AG04449 (cell line): ENCODE measurements at regions not wholly inside any gene's neighbourhood (a gene's known extent, or its start where the extent isn't known, plus 50 kb on each side); places are given as distances from the start of the nearest gene placed in this dataset.

Experiments
- CTCF ChIA-PET: fragments of 350-600 bp; formaldehyde crosslinking; extraction: SDS; loops from one replicate; lab custom pipeline; 2021; ENCODE audit warnings: antibody characterized with exemption; lab: Yijun Ruan, JAX
- POLR2A ChIA-PET: fragments of 400-600, 350-600 bp; formaldehyde crosslinking; extraction: SDS; loops from one replicate; lab custom pipeline; 2020; ENCODE audit warnings: antibody characterized with exemption, inconsistent platforms; lab: Yijun Ruan, JAX
- DNase-seq: peaks from one replicate; pipeline ENCODE4 v3.0.0-alpha.2; 2010; ENCODE audit warnings: low read depth, low spot score
- H3K4me3 ChIP-seq: 2 replicates; pipeline ENCODE4 v1.5.1; 2011; ENCODE audit warnings: low read depth, mild to moderate bottlenecking, control low read depth, low read length
- TF ChIP-seq, protein P1 (sequence below): IDR thresholded peaks from one replicate; pipeline ENCODE4 v1.5.1; 2011; ENCODE audit warnings: mild to moderate bottlenecking, moderate library complexity, low read length, control low read depth, inconsistent platforms; ENCODE audit not compliant: insufficient read depth; ENCODE audit errors: missing control alignments

DNA sequence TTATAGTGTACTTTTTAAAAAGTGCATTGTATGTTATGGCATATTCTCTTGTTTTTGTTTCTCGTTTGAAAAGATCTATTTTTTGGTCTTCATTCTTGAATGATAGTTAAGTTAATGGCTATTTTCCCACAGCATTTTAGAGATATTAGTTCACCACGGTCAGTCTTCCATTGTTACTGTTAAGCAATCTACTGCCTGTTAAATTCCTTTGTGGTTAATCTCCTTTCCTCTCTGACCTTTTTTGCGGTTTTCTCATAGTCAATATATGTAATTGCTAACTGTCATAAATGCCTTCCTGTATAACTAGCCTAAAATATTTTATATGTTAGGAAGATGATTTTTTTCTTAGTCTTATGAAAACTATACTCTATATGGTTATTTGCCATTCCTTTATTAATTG, 250.8 kb upstream of the FBXL7 start:
- POLR2A ChIA-PET, result no interaction called here
- CTCF ChIA-PET, result no interaction called here
- no peak overlapping the region for H3K4me3 ChIP-seq
- DNase-seq, result peak; percentile 61
- TF ChIP-seq, protein P1, sequence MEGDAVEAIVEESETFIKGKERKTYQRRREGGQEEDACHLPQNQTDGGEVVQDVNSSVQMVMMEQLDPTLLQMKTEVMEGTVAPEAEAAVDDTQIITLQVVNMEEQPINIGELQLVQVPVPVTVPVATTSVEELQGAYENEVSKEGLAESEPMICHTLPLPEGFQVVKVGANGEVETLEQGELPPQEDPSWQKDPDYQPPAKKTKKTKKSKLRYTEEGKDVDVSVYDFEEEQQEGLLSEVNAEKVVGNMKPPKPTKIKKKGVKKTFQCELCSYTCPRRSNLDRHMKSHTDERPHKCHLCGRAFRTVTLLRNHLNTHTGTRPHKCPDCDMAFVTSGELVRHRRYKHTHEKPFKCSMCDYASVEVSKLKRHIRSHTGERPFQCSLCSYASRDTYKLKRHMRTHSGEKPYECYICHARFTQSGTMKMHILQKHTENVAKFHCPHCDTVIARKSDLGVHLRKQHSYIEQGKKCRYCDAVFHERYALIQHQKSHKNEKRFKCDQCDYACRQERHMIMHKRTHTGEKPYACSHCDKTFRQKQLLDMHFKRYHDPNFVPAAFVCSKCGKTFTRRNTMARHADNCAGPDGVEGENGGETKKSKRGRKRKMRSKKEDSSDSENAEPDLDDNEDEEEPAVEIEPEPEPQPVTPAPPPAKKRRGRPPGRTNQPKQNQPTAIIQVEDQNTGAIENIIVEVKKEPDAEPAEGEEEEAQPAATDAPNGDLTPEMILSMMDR, result no peak

DNA sequence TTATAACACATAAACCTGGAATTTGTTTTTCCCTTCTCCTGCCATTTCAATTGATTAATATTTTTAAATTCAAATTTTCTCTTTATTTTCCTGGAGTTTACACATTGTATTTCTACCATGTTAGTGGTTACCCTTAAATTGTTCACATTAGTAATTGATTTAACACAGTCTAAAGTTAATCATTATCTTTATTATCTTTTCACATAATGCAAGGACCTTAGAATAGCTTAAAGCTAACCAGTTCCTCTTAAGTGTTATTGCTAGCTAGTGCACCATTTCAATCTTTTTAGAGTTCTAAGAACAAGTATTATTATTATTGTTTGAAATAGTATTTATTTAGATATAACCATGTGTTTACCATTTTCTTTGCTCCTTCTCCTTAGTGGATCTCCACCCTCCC, 251.2 kb upstream of the FBXL7 start:
- TF ChIP-seq, protein P1, result no peak
- ChIA-PET POLR2A (no interaction called here), CTCF (no interaction called here)
- no peak overlapping the region for H3K4me3 ChIP-seq
- no peak for DNase-seq

DNA sequence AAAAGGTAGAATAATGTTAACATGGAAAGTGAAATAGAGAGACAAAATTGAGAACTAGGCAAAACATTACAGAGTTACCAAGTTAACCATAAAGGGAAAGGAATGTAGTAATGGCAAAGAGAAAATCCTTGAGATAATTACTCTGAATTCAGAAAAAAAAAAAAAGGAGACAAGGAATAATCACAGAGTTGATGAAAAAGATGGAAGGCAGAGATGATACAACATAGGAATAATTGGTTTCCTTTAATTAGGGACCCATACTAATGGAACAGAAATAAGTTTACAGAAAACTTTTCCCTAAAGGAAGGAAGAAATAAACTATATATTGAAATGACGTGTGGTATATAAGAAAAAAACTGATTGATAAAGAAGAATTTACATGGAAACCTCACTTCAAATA, 254.1 kb upstream of the FBXL7 start:
- ChIA-PET POLR2A (no interaction called here), CTCF (no interaction called here)
- no peak for DNase-seq
- H3K4me3 ChIP-seq, result no peak overlapping the region
- TF ChIP-seq, protein P1, result no peak

DNA sequence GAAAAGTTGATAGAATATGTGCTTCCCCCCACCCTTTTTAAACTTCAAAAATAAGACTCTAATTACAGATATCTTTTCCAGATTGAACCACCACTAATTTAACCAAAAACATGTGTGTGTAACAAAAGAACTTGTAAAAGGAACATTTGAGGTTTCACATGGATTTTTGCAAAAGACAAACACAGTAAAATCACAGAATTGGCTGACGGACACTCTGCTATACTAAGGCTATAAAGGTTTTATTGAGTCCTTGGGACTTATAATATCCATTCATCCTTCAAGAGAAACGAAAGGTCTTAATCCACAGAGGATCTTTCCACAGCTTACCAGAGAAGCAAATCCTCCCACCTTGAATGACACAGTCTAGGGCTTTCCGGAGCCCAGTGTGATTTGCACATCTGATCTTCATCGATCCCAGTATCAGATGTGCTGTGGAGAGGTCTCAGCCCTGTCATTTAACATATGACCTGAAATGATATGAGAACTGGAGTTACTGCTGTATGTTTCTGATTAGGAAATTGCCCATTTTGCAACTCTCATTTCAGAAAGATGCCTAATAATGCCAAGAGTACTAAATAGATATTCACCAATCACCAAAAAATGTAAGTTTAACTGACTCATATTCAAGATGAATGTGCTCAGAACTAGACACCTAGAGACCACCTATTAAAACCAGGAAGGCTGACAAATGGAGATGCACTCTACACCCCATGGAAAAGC, 256.5 kb upstream of the FBXL7 start:
- ChIA-PET POLR2A (no interaction called here), CTCF (no interaction called here)
- no peak for DNase-seq
- TF ChIP-seq, protein P1, result no peak
- no peak overlapping the region for H3K4me3 ChIP-seq

DNA sequence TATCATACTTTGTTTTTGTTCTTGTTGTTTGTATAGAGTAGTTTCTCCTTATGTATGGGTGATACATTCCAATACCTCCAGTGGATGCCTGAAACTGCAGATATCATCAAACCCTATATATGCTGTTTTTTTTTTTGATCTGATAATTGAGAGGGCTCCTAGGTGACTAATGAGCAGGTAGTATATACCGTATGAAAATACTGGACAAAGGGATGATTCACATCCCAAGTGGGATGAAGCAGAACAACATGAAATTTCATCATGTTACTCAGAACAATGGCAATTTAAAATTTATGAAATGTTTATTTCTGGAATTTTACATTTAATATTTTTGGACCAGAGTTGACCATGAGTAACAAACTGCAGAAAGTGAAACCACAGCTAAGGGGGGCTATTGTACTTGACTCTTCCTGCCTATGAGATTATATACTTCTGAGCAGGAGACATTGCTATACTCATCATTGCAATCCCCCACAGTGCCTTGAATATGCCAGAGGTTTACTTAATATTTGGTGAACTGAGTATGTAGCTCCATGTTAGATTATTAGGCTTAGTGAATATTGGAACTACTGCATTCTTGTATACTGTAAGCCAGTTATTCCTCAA, 258.7 kb upstream of the FBXL7 start:
- ChIA-PET CTCF (no interaction called here), POLR2A (no interaction called here)
- TF ChIP-seq, protein P1, result no peak
- no peak for DNase-seq
- no peak overlapping the region for H3K4me3 ChIP-seq

DNA sequence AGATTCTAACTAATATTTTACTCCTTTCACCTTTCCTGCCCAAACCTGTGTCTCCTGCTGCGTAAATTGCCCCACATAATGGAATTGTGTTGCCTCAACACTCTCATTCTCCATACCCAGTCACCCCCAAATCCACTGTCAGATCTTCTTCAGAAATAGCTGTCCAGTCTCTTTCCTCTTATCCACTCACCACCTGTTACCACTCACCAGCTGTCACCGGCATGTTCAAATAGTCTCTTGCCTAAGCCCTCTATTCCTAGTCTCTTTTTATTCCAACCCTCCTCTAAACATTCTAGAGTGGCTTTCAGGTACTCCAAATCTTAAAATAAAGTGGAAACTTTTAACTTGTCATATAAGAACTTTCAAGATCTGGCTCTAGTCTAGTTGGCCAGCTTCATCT, 262.0 kb upstream of the FBXL7 start:
- no peak overlapping the region for H3K4me3 ChIP-seq
- DNase-seq, result no peak
- CTCF ChIA-PET, result no interaction called here
- POLR2A ChIA-PET, result no interaction called here
- TF ChIP-seq, protein P1, result no peak
